ENCODE measurements at regions not wholly inside any gene's neighbourhood (a gene's known extent, or its start where the extent isn't known, plus 50 kb on each side); places are given as distances from the start of the nearest gene placed in this dataset.

DNA sequence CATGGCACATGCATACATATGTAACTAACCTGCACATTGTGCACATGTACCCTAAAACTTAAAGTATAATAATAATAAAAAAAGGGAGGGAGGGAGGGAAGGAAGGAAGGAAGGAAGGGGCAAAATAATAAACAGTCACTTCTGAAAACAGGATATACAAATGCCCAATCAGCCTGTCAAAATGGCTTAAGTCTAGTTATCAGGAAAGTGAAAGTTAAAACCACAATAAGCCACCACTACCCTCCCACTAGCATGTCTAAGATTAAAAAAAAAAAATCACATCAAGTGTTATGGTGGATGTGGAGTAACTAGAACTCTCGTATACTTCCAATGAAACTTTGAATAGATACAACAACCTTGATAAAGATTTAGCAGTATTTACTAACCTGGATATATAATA, 145.6 kb upstream of the GMNC start:
- TF ChIP-seq ZC3H10 (CRISPR knock-in tag; IDR thresholded peaks at IDR 0.05): no peak
- TF ChIP-seq, protein P1, sequence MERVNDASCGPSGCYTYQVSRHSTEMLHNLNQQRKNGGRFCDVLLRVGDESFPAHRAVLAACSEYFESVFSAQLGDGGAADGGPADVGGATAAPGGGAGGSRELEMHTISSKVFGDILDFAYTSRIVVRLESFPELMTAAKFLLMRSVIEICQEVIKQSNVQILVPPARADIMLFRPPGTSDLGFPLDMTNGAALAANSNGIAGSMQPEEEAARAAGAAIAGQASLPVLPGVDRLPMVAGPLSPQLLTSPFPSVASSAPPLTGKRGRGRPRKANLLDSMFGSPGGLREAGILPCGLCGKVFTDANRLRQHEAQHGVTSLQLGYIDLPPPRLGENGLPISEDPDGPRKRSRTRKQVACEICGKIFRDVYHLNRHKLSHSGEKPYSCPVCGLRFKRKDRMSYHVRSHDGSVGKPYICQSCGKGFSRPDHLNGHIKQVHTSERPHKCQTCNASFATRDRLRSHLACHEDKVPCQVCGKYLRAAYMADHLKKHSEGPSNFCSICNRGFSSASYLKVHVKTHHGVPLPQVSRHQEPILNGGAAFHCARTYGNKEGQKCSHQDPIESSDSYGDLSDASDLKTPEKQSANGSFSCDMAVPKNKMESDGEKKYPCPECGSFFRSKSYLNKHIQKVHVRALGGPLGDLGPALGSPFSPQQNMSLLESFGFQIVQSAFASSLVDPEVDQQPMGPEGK (CRISPR knock-in tag; IDR thresholded peaks at IDR 0.05; ENCODE audit: borderline replicate concordance): no peak
- TF ChIP-seq ZFP30 (CRISPR knock-in tag; IDR thresholded peaks at IDR 0.05): no peak
- no peak for TF ChIP-seq ESRRG (CRISPR knock-in tag; IDR thresholded peaks at IDR 0.05)
- TF ChIP-seq, protein P2, sequence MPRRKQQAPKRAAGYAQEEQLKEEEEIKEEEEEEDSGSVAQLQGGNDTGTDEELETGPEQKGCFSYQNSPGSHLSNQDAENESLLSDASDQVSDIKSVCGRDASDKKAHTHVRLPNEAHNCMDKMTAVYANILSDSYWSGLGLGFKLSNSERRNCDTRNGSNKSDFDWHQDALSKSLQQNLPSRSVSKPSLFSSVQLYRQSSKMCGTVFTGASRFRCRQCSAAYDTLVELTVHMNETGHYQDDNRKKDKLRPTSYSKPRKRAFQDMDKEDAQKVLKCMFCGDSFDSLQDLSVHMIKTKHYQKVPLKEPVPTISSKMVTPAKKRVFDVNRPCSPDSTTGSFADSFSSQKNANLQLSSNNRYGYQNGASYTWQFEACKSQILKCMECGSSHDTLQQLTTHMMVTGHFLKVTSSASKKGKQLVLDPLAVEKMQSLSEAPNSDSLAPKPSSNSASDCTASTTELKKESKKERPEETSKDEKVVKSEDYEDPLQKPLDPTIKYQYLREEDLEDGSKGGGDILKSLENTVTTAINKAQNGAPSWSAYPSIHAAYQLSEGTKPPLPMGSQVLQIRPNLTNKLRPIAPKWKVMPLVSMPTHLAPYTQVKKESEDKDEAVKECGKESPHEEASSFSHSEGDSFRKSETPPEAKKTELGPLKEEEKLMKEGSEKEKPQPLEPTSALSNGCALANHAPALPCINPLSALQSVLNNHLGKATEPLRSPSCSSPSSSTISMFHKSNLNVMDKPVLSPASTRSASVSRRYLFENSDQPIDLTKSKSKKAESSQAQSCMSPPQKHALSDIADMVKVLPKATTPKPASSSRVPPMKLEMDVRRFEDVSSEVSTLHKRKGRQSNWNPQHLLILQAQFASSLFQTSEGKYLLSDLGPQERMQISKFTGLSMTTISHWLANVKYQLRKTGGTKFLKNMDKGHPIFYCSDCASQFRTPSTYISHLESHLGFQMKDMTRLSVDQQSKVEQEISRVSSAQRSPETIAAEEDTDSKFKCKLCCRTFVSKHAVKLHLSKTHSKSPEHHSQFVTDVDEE (CRISPR knock-in tag; IDR thresholded peaks at IDR 0.05): no peak

Data from SK-N-SH treated with all-trans-retinoic acid at 6 μM for 48 hours (cell line).